Lung (tissue), 11 donors: ENCODE measurements at regions not wholly inside any gene's neighbourhood (a gene's known extent, or its start where the extent isn't known, plus 50 kb on each side); places are given as distances from the start of the nearest gene placed in this dataset.
A peak's percentile ranks its signal among the peaks of the same experiment; 100 is the strongest.

Source experiments
- ATAC-seq: fragments of 200-7000 bp; cut with Tn5 transposase; one replicate; pipeline ENCODE4 v1.9.1; 2020; ENCODE audit warnings: moderate number of reproducible peaks; ENCODE audit not compliant: insufficient read depth, low FRiP score
- DNase-seq, 3 donors: peaks; one replicate each; pipeline ENCODE4 v3.0.0-alpha.2; 2013 to 2017
- H3K27ac ChIP-seq, 2 donors: one replicate each; pipeline ENCODE4 v1.5.1; 2013; ENCODE audit warnings: mild to moderate bottlenecking in 2 of 2, moderate library complexity in 2 of 2, control low read depth in 1 of 2, inconsistent platforms in 1 of 2, low read depth in 1 of 2, low read length in 1 of 2
- H3K27me3 ChIP-seq, 3 donors: one replicate each; pipeline ENCODE4 v1.5.1; 2013; ENCODE audit warnings: low read length in 2 of 3; ENCODE audit not compliant: control insufficient read depth in 3 of 3, insufficient read depth in 3 of 3
- H3K36me3 ChIP-seq, 4 donors: one replicate each; pipeline ENCODE4 v1.5.1; 2013; ENCODE audit warnings: low read length in 4 of 4, mild to moderate bottlenecking in 1 of 4, moderate library complexity in 1 of 4; ENCODE audit not compliant: control insufficient read depth in 4 of 4, insufficient read depth in 4 of 4
- H3K4me1 ChIP-seq, 5 donors: one replicate each; pipeline ENCODE4 v1.5.1; 2013; ENCODE audit warnings: low read length in 5 of 5, mild to moderate bottlenecking in 2 of 5, moderate library complexity in 1 of 5; ENCODE audit not compliant: control insufficient read depth in 5 of 5, insufficient read depth in 5 of 5
- H3K4me3 ChIP-seq: one replicate; pipeline ENCODE4 v1.5.1; 2013; ENCODE audit warnings: mild to moderate bottlenecking, control low read depth, moderate library complexity
- H3K9ac ChIP-seq, 2 donors: one replicate each; pipeline ENCODE4 v1.5.1; 2013; ENCODE audit warnings: low read length in 2 of 2, control low read depth in 1 of 2; ENCODE audit not compliant: insufficient read depth in 1 of 2
- H3K9me3 ChIP-seq, 4 donors: one replicate each; pipeline ENCODE4 v1.5.1; 2013; ENCODE audit warnings: low read length in 3 of 4, mild to moderate bottlenecking in 1 of 4, moderate library complexity in 1 of 4; ENCODE audit not compliant: control insufficient read depth in 4 of 4, insufficient read depth in 3 of 4
- WGBS, 2 donors: extraction: QIAGEN DNeasy Blood & Tissue Kit; methylation state at CpG; one replicate each; pipeline ENCODE4 v1.1.7; 2013; 5-methylcytosine and 5-hydroxymethylcytosine counted together
- TF ChIP-seq, protein P1 (sequence below): IDR thresholded peaks from 2 replicates; pipeline ENCODE4 v1.5.1; 2012; ENCODE audit warnings: mild to moderate bottlenecking; ENCODE audit errors: control extremely low read depth, extremely low read depth
- donor health status: control.
- donor health status: control.
- donor health status: Bipolar disorder and iron deficiency.
- donor health status: healthy.
- donor health status: DM: yes; HTN: yes; CAD: no.

DNA sequence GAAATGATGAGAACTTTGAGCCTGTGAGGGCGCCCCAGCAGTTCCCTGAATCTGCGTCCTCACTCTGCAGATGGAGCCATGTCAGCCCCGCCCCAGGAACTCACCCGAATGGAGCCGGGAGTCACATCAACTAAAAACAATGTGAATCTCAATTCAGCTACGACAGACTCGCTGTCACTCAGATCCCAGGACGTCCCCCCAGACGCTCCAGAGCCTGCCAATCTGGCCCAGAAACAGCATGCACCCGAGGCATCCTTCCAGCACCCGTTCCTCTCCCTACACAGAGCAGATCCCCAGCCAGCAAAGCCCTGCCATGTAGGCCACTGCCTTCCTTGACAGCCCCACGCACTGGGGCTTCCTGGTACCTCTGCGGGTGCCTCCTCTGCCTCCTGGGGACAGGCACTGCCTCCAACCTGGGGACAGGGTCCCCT, 248.0 kb downstream of the TTLL2 start:
- Histone ChIP-seq H3K36me3 (no peaks in the 10 kb centered on the region), H3K9me3 (no peaks in the 10 kb centered on the region), H3K4me1 (peaks cover 0 to 26% (median 3%) of the 10 kb centered on the region in 5 donors), H3K27me3 (no peaks in the 10 kb centered on the region), H3K27ac (no peak overlapping the region), H3K4me3 (no peak overlapping the region), H3K9ac (no peak overlapping the region)
- 73 to 82% methylated on average over 13 of the region's 13 CpGs for WGBS, 2 donors
- DNase-seq (peak in 1 of 3 donors; percentile 28), ATAC-seq (no peak)
- TF ChIP-seq, protein P1, sequence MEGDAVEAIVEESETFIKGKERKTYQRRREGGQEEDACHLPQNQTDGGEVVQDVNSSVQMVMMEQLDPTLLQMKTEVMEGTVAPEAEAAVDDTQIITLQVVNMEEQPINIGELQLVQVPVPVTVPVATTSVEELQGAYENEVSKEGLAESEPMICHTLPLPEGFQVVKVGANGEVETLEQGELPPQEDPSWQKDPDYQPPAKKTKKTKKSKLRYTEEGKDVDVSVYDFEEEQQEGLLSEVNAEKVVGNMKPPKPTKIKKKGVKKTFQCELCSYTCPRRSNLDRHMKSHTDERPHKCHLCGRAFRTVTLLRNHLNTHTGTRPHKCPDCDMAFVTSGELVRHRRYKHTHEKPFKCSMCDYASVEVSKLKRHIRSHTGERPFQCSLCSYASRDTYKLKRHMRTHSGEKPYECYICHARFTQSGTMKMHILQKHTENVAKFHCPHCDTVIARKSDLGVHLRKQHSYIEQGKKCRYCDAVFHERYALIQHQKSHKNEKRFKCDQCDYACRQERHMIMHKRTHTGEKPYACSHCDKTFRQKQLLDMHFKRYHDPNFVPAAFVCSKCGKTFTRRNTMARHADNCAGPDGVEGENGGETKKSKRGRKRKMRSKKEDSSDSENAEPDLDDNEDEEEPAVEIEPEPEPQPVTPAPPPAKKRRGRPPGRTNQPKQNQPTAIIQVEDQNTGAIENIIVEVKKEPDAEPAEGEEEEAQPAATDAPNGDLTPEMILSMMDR, result no peak

DNA sequence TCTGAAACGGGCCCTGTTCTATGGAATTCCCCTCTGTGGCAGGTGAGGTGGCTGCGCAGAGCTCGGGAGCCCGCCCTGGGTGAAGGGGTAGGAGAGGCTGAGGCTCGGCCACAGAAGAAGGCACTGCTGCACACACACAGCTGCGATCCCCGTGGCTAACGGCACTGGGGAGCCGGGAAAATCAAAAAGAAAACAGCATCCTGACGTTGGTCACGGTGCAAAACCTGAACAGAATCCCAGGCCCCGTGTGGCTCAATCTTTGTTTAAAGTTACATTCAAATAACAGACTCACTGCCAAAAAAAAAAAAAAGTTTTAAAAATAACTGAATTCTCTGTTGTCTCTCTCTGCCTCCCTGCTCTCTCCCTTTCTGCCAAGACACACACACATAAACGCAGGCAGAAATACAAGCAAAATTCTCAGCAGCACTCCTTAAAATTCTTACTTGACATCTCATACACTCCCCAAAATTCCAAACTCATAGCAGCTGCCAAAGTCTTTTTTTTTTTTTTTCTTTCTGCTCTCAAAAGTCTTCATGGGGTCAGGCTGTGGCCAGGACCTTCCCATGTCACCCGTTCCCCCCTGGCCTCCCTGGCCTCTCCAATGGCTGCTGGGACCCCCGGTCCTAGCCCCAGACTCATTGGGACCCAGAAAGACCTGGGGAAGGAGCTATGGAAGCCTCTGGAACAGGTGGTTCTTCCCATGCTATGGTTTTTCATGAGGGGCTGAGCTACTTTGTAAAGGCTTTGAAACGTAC, 248.8 kb downstream of the TTLL2 start:
- ATAC-seq (no peak), DNase-seq (peak in 2 of 3 donors; percentile 65 to 73)
- Histone ChIP-seq H3K36me3 (no peaks in the 10 kb centered on the region), H3K9me3 (no peaks in the 10 kb centered on the region), H3K4me3 (no peak overlapping the region), H3K27ac (no peak overlapping the region), H3K27me3 (no peaks in the 10 kb centered on the region), H3K9ac (no peak overlapping the region), H3K4me1 (peaks cover 0 to 26% (median 3%) of the 10 kb centered on the region in 5 donors)
- TF ChIP-seq, protein P1, result no peak
- WGBS, 2 donors, result 61 to 80% methylated on average over 16 of the region's 16 CpGs

DNA sequence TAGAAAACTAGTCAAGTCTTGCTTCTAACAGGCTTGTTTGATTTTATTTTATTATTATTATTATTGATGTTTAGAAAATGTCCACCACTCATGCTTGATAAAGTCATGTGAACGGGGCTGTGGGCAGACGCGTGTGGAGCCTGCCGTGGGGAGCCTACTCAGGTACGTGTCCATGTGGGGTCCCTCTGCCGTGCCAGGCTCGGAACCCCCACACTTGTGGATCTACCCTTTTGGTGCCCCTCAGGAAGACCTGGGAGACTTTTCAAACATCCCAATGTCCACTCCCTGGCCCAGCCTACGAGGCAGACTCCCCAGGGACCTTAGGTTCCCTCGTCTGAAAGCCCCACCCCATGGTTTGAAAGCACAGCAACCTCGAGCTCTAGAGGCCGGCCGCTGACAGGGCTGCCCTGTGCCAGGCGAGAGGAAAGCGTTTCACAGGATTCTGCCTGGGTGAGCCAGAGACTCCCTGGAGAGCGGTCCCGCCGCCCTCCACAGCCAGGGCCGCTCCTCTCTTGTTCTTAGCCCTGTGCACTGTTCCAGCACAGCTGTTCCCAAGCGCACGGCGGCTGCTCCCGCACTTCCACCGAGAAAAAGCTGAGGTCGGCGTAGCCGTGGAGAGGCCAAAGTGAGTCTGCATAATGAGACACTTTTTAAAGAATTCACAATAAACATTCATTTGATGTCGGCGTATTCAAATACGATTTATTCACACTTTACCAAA, 249.7 kb downstream of the TTLL2 start:
- TF ChIP-seq, protein P1, result no peak
- ATAC-seq, result no peak
- no peak overlapping the region for H3K27ac ChIP-seq
- no peaks in the 10 kb centered on the region for H3K9me3 ChIP-seq
- 82 to 89% methylated on average over 29 of the region's 29 CpGs for WGBS, 2 donors
- no peaks in the 10 kb centered on the region for H3K36me3 ChIP-seq
- H3K4me3 ChIP-seq, result no peak overlapping the region
- H3K9ac ChIP-seq, result no peak overlapping the region
- peak in 1 of 3 donors; percentile 63 for DNase-seq
- no peaks in the 10 kb centered on the region for H3K27me3 ChIP-seq
- H3K4me1 ChIP-seq, result peaks cover 0 to 26% (median 3%) of the 10 kb centered on the region in 5 donors
